HG03066 (cell line): ENCODE measurements at regions not wholly inside any gene's neighbourhood (a gene's known extent, or its start where the extent isn't known, plus 50 kb on each side); places are given as distances from the start of the nearest gene placed in this dataset.

Source experiments
- ATAC-seq: cut with Tn5 transposase; IDR thresholded peaks from one replicate; pipeline ENCODE4 v1.9.1; 2021; ENCODE audit warnings: low read depth; ENCODE audit not compliant: unreplicated experiment

GRCh38 chr2:88296247-88296646 is 126.1 kb downstream of the THNSL2 start:
- no peak for ATAC-seq

- ATAC-seq, result no peak
These were observed 113.9 kb downstream of the THNSL2 start for GRCh38 chr2:88283886-88284592.

GRCh38 chr2:88281302-88282217 is 111.4 kb downstream of the THNSL2 start:
- ATAC-seq, result no peak

- no peak for ATAC-seq
These were observed 99.7 kb downstream of the THNSL2 start for GRCh38 chr2:88269836-88270235.

GRCh38 chr2:88265352-88266303 is 95.5 kb downstream of the THNSL2 start:
- ATAC-seq, result peak; percentile 80

- no peak for ATAC-seq
These were observed 93.7 kb downstream of the THNSL2 start for GRCh38 chr2:88263861-88264260.

- no peak for ATAC-seq
These were observed 91.6 kb downstream of the THNSL2 start for GRCh38 chr2:88261725-88262124.

- ATAC-seq, result no peak
These were observed 88.1 kb downstream of the THNSL2 start for GRCh38 chr2:88258208-88258607.

- no peak for ATAC-seq
These were observed 84.4 kb downstream of the THNSL2 start for GRCh38 chr2:88254437-88255091.

GRCh38 chr2:88253997-88254396 is 83.9 kb downstream of the THNSL2 start:
- ATAC-seq, result no peak

- ATAC-seq, result no peak
These were observed 83.2 kb downstream of the THNSL2 start for GRCh38 chr2:88253375-88253774.

- ATAC-seq, result no peak
These were observed 82.5 kb downstream of the THNSL2 start for GRCh38 chr2:88252646-88253045.

- no peak for ATAC-seq
These were observed 82.0 kb downstream of the THNSL2 start for GRCh38 chr2:88252111-88252510.

GRCh38 chr2:88250404-88250803 is 80.3 kb downstream of the THNSL2 start:
- no peak for ATAC-seq

GRCh38 chr2:88248280-88248828 is 78.2 kb downstream of the THNSL2 start:
- no peak for ATAC-seq

GRCh38 chr2:88247531-88247930 is 77.4 kb downstream of the THNSL2 start:
- no peak for ATAC-seq

- no peak for ATAC-seq
These were observed 75.0 kb downstream of the THNSL2 start for GRCh38 chr2:88245109-88245508.

- no peak for ATAC-seq
These were observed 69.6 kb downstream of the THNSL2 start for GRCh38 chr2:88239781-88240180.

- ATAC-seq, result no peak
These were observed 66.5 kb downstream of the THNSL2 start for GRCh38 chr2:88236666-88237065.
